K562 (cell line): ENCODE measurements at regions not wholly inside any gene's neighbourhood (a gene's known extent, or its start where the extent isn't known, plus 50 kb on each side); places are given as distances from the start of the nearest gene placed in this dataset.

Experiments used
- ATAC-seq: fragments of 200-7000 bp; cut with Tn5 transposase; 3 replicates; pipeline ENCODE4 v1.9.1; 2020; ENCODE audit warnings: moderate library complexity
- BruUV-seq: library from RNA; stranded (reverse); fragments of 400-500 nt; replicated peaks from 2 replicates; lab custom pipeline; 2021; lab: Mats Ljungman, UMichigan
- CTCF ChIA-PET: fragments of 300-600 bp; formaldehyde crosslinking; extraction: SDS; loops from one replicate; lab custom pipeline; 2021; ENCODE audit warnings: low intra/inter-chr PET ratio; lab: Yijun Ruan, JAX
- POLR2A ChIA-PET: fragments of 300-600, 350-650 bp; sonication (Branson Sonifier 250); formaldehyde crosslinking; extraction: SDS; loops from one replicate; lab custom pipeline; 2021; ENCODE audit warnings: antibody characterized with exemption, inconsistent platforms; lab: Yijun Ruan, JAX
- DNase-seq, 4 experiments: peaks; one replicate each; pipeline versions ENCODE4 v3.0.0 to v3.0.0-alpha.2; 2011 to 2018; ENCODE audit warnings: low spot score in 3 of 4, mixed read lengths in 3 of 4; ENCODE audit errors: extremely low read depth in 1 of 4
- FAIRE-seq: peaks from 2 replicates; lab custom pipeline; 2011; peaks lifted over from hg19 to GRCh38; lab: Jason Lieb, UNC
- H2AFZ ChIP-seq: 2 replicates; pipeline ENCODE4 v1.6.0; 2011; ENCODE audit warnings: low read depth, low read length, control low read depth, inconsistent platforms
- H3K27ac ChIP-seq: fragments of 200-600 bp; 3 replicates; pipeline ENCODE4 v1.8.0; 2011; ENCODE audit warnings: low read depth, mild to moderate bottlenecking, control low read depth, inconsistent platforms, low read length, moderate library complexity, mixed read lengths; ENCODE audit errors: extremely low read depth
- H3K27me3 ChIP-seq, 2 experiments: fragments of 300-600 bp in 1 of 2; 2 replicates in 1 of 2; 3 replicates in 1 of 2; pipeline versions ENCODE4 v1.6.0 to v1.8.0; 2011; ENCODE audit warnings: inconsistent platforms in 2 of 2, low read length in 2 of 2, mild to moderate bottlenecking in 1 of 2, mixed read lengths in 1 of 2, moderate library complexity in 1 of 2; ENCODE audit not compliant: control insufficient read depth in 2 of 2, insufficient read depth in 2 of 2
- H3K36me3 ChIP-seq: fragments of 300-600 bp; 3 replicates; pipeline ENCODE4 v1.8.0; 2011; ENCODE audit warnings: mild to moderate bottlenecking, low read length, inconsistent platforms; ENCODE audit not compliant: control insufficient read depth, insufficient read depth
- H3K4me1 ChIP-seq, 2 experiments: fragments of 200-600 bp in 1 of 2; replicated peaks in 1 of 2; 2 replicates in 1 of 2; 3 replicates in 1 of 2; pipeline versions ENCODE4 v1.5.1 to v1.8.0; 2011; ENCODE audit warnings: inconsistent platforms in 2 of 2, low read length in 2 of 2, mild to moderate bottlenecking in 1 of 2, mixed read lengths in 1 of 2, moderate library complexity in 1 of 2; ENCODE audit not compliant: control insufficient read depth in 2 of 2, insufficient read depth in 2 of 2
- H3K4me2 ChIP-seq: 2 replicates; pipeline ENCODE4 v1.6.1; 2011; ENCODE audit warnings: low read length, control low read depth, inconsistent platforms, mixed read lengths; ENCODE audit not compliant: insufficient read depth
- H3K4me3 ChIP-seq: fragments of 200-600 bp; sonication (generic), shearing (Covaris generic); 2 replicates; pipeline ENCODE4 v1.5.1; 2016; ENCODE audit warnings: control low read depth, inconsistent platforms
- H3K79me2 ChIP-seq: fragments of 200-600 bp; 3 replicates; pipeline ENCODE4 v1.8.0; 2011; ENCODE audit warnings: low read length, inconsistent platforms; ENCODE audit not compliant: control insufficient read depth, insufficient read depth
- H3K9ac ChIP-seq, 2 experiments: 2 replicates each; pipeline versions ENCODE4 v1.6.0 to v1.6.1; 2011; ENCODE audit warnings: low read depth in 2 of 2, low read length in 2 of 2, control low read depth in 1 of 2, inconsistent platforms in 1 of 2, mild to moderate bottlenecking in 1 of 2, mixed read lengths in 1 of 2; ENCODE audit not compliant: insufficient read depth in 1 of 2
- H3K9me1 ChIP-seq: one replicate; pipeline ENCODE4 v1.6.0; 2011; ENCODE audit warnings: inconsistent platforms, mild to moderate bottlenecking, low read length, moderate library complexity; ENCODE audit not compliant: control insufficient read depth, insufficient read depth
- H3K9me3 ChIP-seq: replicated peaks from 2 replicates; pipeline ENCODE4 v1.5.1; 2011; ENCODE audit warnings: low read depth, low read length, inconsistent platforms; ENCODE audit not compliant: control insufficient read depth, insufficient read depth
- H4K20me1 ChIP-seq: replicated peaks from 2 replicates; pipeline ENCODE4 v1.6.1; 2011; ENCODE audit warnings: low read length, inconsistent platforms, mixed read lengths; ENCODE audit not compliant: control insufficient read depth, insufficient read depth
- HMG20B ChIP-seq: fragments of 250-450 bp; sonication (Bioruptor Pico); IDR thresholded peaks from 2 replicates; pipeline ENCODE4 v1.5.0; 2021; ENCODE audit warnings: mild to moderate bottlenecking
- JUN ChIP-seq, 2 experiments: sonication (generic) in 1 of 2; formaldehyde crosslinking in 1 of 2; IDR thresholded peaks; 2 replicates each; pipeline versions ENCODE4 v1.6.1 to v1.8.0; 2012 to 2022; ENCODE audit warnings: borderline replicate concordance in 2 of 2, mild to moderate bottlenecking in 2 of 2, improper control_type of control experiment in 1 of 2, low read depth in 1 of 2, low read length in 1 of 2, missing genetic modification reagents in 1 of 2
- NFE2L1 ChIP-seq: fragments of 450-650 bp; IDR thresholded peaks from 2 replicates; pipeline ENCODE4 v1.6.1; 2016; ENCODE audit warnings: missing genetic modification characterization, low read depth, mild to moderate bottlenecking, missing compliant biosample characterization, moderate library complexity, borderline replicate concordance
- NONO ChIP-seq, 2 experiments: fragments of 200-400 bp in 1 of 2; fragments of 450-650 bp in 1 of 2; formaldehyde crosslinking in 1 of 2; IDR thresholded peaks; 2 replicates each; pipeline ENCODE4 v1.6.1; 2017; ENCODE audit warnings: low read depth in 2 of 2, mild to moderate bottlenecking in 2 of 2, moderate library complexity in 2 of 2, low read length in 1 of 2
- PHTF2 ChIP-seq: fragments of 250-450 bp; sonication (Bioruptor Pico); IDR thresholded peaks from 2 replicates; pipeline ENCODE4 v1.5.0; 2021; ENCODE audit warnings: mild to moderate bottlenecking
- POLR3G ChIP-seq: IDR thresholded peaks from 2 replicates; pipeline ENCODE4 v1.6.1; 2011; ENCODE audit not compliant: insufficient read length, insufficient replicate concordance; ENCODE audit errors: extremely low read depth
- ZNF354B ChIP-seq: fragments of 250-450 bp; sonication (Bioruptor Pico); IDR thresholded peaks from 2 replicates; pipeline ENCODE4 v1.4.0; 2020
- ZNF583 ChIP-seq: fragments of 250-450 bp; sonication (Bioruptor Pico); IDR thresholded peaks from 2 replicates; pipeline ENCODE4 v1.4.0; 2020
- WGBS: fragments of 100-300 bp; shearing (Covaris generic); methylation state at CpG from one replicate; pipeline ENCODE4 v1.1.6; 2016; ENCODE audit warnings: low coverage, mixed read lengths; ENCODE audit not compliant: insufficient coverage; ENCODE audit errors: missing lambda C conversion rate; 5-methylcytosine and 5-hydroxymethylcytosine counted together
- in situ Hi-C: fragments of 300-500 bp; cut with MboI; formaldehyde crosslinking; loops from 4 replicates; pipeline ENCODE4 v1.15.0; 2018; ENCODE audit warnings: inconsistent platforms, mixed read lengths
- intact Hi-C: fragments of 100-400 bp; cut with micrococcal nuclease; formaldehyde crosslinking; loops from 2 replicates; pipeline ENCODE4 v1.14.2; 2022
- TF ChIP-seq, protein P1 (sequence below): fragments of 450-650 bp; IDR thresholded peaks from 2 replicates; pipeline ENCODE4 v1.6.1; 2014; ENCODE audit warnings: low read depth, mild to moderate bottlenecking, moderate library complexity, borderline replicate concordance
- TF ChIP-seq, protein P2 (sequence below): fragments of 250-450 bp; sonication (Bioruptor Pico); IDR thresholded peaks from 2 replicates; pipeline ENCODE4 v1.5.0; 2021; ENCODE audit warnings: mild to moderate bottlenecking, borderline replicate concordance

DNA sequence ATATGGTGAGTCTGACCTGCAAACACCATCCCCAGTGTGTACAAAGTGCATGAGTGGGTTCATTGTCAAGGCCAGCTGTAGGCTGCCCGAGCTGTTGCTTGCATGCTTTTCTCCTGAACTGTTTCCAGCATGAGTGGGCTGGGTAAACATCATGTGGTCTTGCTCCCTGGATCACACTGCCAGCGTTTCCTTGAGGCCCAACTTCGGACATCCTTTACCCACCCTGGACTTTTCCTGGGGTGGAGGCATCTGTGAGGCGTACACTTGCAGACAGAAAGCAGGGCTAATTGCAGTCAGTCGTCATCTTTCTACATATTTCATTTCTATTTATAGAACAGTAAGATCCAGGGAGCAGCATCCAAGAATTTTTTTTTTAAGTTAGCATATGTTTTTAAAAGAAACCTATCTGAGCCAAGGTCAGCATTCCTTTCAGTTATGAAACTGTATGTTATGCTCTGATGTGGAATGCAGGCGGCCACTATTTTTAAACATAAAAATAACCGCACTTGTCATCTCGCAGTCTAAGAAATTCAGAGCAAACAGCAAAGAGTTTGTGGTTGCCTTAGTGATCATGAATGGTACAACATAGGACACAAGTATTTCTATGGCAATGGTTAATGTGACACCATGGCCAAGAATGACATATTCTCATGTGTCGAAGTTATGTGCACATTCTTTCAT is 106.5 kb upstream of the DMRT1 start:
- ATAC-seq (no peak), FAIRE-seq (no peak), DNase-seq (no peak)
- intact Hi-C loops (no loop called here), in situ Hi-C loops (no loop called here)
- H3K9ac ChIP-seq = no peak overlapping the region
- H3K9me3 ChIP-seq = no peaks in the 10 kb centered on the region
- BruUV-seq = no TSS peak
- no peak overlapping the region for H3K27ac ChIP-seq
- 3% methylated on average over 9 of the region's 9 CpGs for WGBS
- no peaks in the 10 kb centered on the region for H3K36me3 ChIP-seq
- no peak overlapping the region for H3K4me3 ChIP-seq
- ChIA-PET POLR2A (no interaction called here), CTCF (no interaction called here)
- no peaks in the 10 kb centered on the region for H4K20me1 ChIP-seq
- H3K4me2 ChIP-seq = no peak overlapping the region
- TF ChIP-seq NFE2L1 (tag) = no peak
- no peak for TF ChIP-seq HMG20B (CRISPR knock-in tag)
- TF ChIP-seq PHTF2 (CRISPR knock-in tag) = no peak
- TF ChIP-seq, protein P1, sequence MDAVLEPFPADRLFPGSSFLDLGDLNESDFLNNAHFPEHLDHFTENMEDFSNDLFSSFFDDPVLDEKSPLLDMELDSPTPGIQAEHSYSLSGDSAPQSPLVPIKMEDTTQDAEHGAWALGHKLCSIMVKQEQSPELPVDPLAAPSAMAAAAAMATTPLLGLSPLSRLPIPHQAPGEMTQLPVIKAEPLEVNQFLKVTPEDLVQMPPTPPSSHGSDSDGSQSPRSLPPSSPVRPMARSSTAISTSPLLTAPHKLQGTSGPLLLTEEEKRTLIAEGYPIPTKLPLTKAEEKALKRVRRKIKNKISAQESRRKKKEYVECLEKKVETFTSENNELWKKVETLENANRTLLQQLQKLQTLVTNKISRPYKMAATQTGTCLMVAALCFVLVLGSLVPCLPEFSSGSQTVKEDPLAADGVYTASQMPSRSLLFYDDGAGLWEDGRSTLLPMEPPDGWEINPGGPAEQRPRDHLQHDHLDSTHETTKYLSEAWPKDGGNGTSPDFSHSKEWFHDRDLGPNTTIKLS = no peak
- no peak for TF ChIP-seq ZNF354B (CRISPR knock-in tag)
- TF ChIP-seq JUN (IDR thresholded peaks at IDR 0.05; ENCODE audit: borderline replicate concordance, low read depth, low read length) = no peak
- no peak for TF ChIP-seq JUN (CRISPR knock-in tag; IDR thresholded peaks at IDR 0.05; ENCODE audit: borderline replicate concordance)
- TF ChIP-seq, protein P2, sequence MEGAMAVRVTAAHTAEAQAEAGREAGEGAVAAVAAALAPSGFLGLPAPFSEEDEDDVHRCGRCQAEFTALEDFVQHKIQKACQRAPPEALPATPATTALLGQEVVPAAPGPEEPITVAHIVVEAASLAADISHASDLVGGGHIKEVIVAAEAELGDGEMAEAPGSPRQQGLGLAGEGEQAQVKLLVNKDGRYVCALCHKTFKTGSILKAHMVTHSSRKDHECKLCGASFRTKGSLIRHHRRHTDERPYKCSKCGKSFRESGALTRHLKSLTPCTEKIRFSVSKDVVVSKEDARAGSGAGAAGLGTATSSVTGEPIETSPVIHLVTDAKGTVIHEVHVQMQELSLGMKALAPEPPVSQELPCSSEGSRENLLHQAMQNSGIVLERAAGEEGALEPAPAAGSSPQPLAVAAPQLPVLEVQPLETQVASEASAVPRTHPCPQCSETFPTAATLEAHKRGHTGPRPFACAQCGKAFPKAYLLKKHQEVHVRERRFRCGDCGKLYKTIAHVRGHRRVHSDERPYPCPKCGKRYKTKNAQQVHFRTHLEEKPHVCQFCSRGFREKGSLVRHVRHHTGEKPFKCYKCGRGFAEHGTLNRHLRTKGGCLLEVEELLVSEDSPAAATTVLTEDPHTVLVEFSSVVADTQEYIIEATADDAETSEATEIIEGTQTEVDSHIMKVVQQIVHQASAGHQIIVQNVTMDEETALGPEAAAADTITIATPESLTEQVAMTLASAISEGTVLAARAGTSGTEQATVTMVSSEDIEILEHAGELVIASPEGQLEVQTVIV (CRISPR knock-in tag) = no peak
- TF ChIP-seq NONO (IDR thresholded peaks at IDR 0.05; ENCODE audit: low read depth in 2 of 2, low read length in 1 of 2) = no peak
- no peak for TF ChIP-seq ZNF583 (CRISPR knock-in tag)
- no peak for TF ChIP-seq POLR3G
- no peaks in the 10 kb centered on the region for H3K79me2 ChIP-seq
- no peaks in the 10 kb centered on the region for H3K4me1 ChIP-seq
- H3K27me3 ChIP-seq = no peaks in the 10 kb centered on the region; a peak in 1 of 5 replicates
- H2AFZ ChIP-seq = no peak overlapping the region
- no peaks in the 10 kb centered on the region for H3K9me1 ChIP-seq
